NCI-H2107 treated with DMSO at 0.1 percent for 48 hours (cell line): ENCODE measurements at regions not wholly inside any gene's neighbourhood (a gene's known extent, or its start where the extent isn't known, plus 50 kb on each side); places are given as distances from the start of the nearest gene placed in this dataset.

Experiments
- DNase-seq: peaks from one replicate; lab custom pipeline; 2025; ENCODE audit not compliant: unreplicated experiment; lab: John Stamatoyannopoulos, UW

- DNase-seq = no peak
Measured at GRCh38 chr2:12432985-12433625, 283.6 kb upstream of the TRIB2 start.

- DNase-seq = no peak
Measured at GRCh38 chr2:12433626-12433990, 283.1 kb upstream of the TRIB2 start.

GRCh38 chr2:12434630-12435098 is 282.1 kb upstream of the TRIB2 start:
- no peak for DNase-seq

- DNase-seq = no peak
Measured at GRCh38 chr2:12435430-12436222, 281.1 kb upstream of the TRIB2 start.

- DNase-seq = no peak
Measured at GRCh38 chr2:12436483-12436882, 280.3 kb upstream of the TRIB2 start.

- no peak for DNase-seq
Measured at GRCh38 chr2:12436935-12437561, 279.7 kb upstream of the TRIB2 start.

- DNase-seq = no peak
Measured at GRCh38 chr2:12440731-12441130, 276.0 kb upstream of the TRIB2 start.

GRCh38 chr2:12441750-12442475 is 274.8 kb upstream of the TRIB2 start:
- DNase-seq = no peak

GRCh38 chr2:12442476-12442847 is 274.3 kb upstream of the TRIB2 start:
- DNase-seq = no peak

- DNase-seq = no peak
Measured at GRCh38 chr2:12448846-12449505, 267.8 kb upstream of the TRIB2 start.

GRCh38 chr2:12451726-12452125 is 265.0 kb upstream of the TRIB2 start:
- DNase-seq = no peak

- no peak for DNase-seq
Measured at GRCh38 chr2:12452185-12452584, 264.6 kb upstream of the TRIB2 start.

GRCh38 chr2:12453731-12454130 is 263.0 kb upstream of the TRIB2 start:
- DNase-seq = no peak

GRCh38 chr2:12455661-12456060 is 261.1 kb upstream of the TRIB2 start:
- DNase-seq = no peak

GRCh38 chr2:12456293-12457106 is 260.2 kb upstream of the TRIB2 start:
- DNase-seq = no peak

GRCh38 chr2:12457831-12458230 is 258.9 kb upstream of the TRIB2 start:
- DNase-seq = no peak

GRCh38 chr2:12463189-12463588 is 253.5 kb upstream of the TRIB2 start:
- no peak for DNase-seq

GRCh38 chr2:12465631-12466135 is 251.1 kb upstream of the TRIB2 start:
- DNase-seq = no peak

GRCh38 chr2:12467303-12467702 is 249.4 kb upstream of the TRIB2 start:
- no peak for DNase-seq

- DNase-seq = no peak
Measured at GRCh38 chr2:12469141-12469561, 247.6 kb upstream of the TRIB2 start.
